ENCODE measurements at regions not wholly inside any gene's neighbourhood (a gene's known extent, or its start where the extent isn't known, plus 50 kb on each side); places are given as distances from the start of the nearest gene placed in this dataset.
A peak's percentile ranks its signal among the peaks of the same experiment; 100 is the strongest.
"Not testable (repeated sequence)": the region's sequence is repeated elsewhere in the genome, so short reads cannot be mapped to it uniquely, and the experiment has no call there.

DNA sequence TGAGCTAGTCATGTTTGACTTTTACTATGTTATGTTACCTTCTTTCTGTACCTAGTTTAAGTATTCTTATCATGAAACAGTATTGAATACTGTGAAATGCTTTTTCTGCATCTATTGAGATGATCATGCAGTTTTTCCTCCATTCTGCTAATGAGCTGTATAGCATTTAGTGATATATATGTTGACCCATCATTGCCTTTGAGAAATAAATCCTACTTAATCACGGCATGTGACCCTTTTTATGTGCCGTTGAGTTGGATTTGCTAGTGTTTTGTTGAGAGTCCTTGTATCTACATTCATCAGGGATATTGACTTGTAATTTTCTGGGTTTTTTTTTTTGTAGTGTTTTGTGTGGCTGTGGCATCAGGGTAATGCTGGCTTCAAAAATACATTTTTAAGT is 537.7 kb upstream of the AADAT start:
- DNase-seq (ENCODE audit: low read depth, low spot score): no peak

DNA sequence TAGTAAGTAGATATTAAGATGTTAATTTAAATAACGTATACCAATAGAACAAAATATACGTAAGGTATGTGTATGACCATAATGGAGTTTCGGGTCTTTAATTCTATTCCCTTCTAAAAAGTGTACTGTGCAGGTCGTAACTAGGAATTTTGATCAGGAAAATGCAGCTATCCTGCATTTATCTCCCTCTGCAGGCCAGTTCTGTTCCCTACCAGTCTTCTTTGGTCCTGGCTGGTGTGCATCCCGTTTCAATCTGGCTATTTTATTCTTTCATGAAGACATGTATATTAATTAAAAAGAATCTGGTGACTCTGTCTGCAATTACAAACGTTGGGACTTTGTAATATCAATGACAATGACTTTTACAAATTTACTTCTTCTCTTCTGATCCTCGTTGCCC is 534.1 kb upstream of the AADAT start:
- no peak for DNase-seq (ENCODE audit: low read depth, low spot score)

DNA sequence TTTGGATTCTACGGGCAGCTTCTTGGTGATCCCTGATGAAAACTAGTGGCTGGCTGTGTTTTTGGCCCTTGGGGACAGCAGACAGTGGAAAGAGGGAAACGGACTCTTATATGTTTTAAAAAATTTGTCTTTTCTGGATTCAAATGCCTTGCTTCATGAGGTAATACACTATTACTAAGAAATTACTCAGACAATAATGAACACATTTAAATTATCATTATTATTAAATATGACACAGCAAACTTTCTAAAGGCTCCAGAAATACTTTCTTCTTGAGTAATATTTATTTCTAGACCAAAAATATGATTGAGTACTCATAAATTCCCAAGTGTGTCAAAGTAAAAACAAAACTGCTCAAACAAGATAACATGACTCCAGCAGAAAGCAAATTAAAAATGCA is 520.7 kb upstream of the AADAT start:
- DNase-seq (ENCODE audit: low read depth, low spot score): no peak

DNA sequence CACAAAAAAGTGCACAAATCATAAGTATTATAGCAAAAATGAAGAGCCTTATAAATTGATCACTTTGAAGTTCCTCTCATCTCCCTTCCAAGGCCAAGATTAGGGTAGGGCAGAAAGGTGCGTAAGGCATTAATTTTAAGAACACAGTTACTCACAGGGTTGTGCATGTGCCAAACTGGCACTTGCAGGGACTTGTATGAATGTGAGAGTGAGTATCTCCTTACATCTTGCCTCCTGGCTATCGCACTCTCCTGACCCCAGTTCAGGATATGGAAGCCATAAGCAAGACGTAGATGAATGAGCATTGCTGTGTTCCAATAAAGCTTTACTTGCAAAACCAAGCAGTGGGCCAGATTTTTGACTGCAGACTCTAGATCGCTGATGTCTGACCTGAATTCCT is 510.1 kb upstream of the AADAT start:
- DNase-seq (ENCODE audit: low read depth, low spot score): no peak

DNA sequence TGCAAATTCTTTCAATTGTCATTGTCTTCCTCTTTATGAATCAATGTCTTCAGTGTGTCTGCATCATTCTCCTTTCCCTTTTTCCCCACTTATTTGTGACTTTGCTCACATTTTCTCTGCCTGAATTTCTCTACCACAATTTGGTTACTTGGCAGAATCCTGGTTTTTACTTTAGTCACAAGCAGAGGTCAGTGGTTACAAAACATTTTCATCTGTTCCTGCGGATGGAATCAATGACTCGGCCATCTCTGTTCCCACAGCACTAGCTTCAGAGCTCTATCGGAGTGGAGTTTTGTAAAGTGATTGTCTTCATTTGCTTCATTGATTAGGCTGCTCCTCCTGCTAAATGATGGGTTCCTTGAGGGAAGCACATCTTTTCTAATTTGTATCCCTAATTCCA is 501.3 kb upstream of the AADAT start:
- DNase-seq (ENCODE audit: low read depth, low spot score): peak; percentile 2

DNA sequence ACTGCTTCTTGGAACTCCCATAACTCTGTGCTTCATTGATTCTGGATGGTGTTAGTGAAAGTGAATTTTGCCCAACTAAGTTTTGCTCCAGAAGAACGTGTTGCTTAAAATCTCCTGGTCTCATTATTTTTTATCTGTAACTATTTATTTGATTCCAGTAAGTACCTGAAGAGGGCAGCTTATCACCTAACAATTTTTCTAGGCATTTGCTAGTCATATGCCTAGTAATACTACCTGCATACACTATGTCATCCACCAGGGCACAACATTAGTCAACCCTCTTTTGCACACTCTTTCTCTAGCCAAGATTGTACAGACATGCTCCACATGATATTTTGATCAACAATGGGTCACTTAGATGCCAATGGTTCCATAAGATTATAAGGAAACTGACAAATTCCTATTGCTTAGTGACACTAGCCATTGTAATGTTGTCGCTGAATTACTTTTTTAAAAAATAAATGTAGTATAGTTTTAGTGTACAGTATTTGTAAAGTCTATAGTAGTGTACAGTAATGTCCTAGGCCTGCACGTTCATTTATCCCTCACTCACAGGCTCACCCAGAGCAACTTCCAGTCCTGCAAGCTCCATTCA is 499.9 kb upstream of the AADAT start:
- DNase-seq (ENCODE audit: low read depth, low spot score): peak; percentile 26

DNA sequence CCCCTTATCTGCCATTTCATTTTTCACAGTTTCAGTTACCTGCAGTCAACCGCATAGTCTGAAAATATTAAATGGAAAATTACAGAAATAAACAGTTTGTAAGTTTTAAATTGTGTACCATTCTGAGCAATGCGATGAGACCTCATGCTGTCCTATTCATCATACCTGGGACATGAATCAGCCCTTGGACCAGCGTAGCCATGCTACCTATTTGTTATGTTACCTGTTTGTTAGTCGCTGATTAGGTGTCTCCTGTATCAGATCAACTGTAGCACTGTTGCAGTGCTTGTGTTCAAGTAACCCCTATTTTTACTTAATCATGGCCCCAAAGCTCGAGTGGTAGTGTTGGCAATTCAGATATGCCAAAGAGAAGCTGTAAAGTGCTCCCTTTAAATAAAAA is 492.2 kb upstream of the AADAT start:
- DNase-seq (ENCODE audit: low read depth, low spot score): no peak

DNA sequence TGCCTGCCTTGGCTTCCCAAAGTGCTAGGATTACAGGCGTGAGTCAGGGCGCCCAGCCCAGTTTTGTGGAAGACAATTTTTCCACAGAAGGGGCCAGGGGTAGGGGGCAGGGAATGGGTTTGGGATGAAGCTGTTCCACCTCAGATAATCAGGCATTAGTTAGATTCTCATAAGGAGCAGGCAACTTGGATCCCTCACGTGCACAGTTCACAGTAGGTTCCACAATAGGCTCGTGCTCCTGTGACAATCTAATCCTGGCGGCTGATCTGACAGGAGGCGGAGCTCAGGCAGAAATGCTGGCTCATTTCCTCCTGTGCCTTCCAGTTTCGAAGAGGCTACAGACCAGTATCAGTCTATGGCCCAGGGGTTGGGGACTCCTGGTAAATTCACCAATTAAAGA is 491.6 kb upstream of the AADAT start:
- DNase-seq (ENCODE audit: low read depth, low spot score): no peak

DNA sequence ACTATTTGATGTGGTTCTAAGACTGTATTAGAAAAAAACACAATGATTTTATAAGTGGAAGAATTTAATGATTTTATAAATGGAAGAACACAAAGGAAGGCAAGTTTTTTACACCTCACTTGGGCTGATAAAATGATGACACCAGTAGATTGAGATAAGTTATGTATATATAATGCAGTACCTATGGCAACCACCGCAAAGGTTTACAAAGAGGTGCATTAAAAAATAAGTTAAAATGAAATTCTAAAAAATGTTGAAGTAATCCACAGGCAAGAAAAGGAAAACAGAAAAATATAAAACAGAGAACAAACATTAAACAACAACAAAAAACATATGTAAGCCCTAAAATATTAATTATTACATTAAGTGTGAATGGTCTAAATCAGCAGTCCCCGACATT is 490.9 kb upstream of the AADAT start:
- no peak for DNase-seq (ENCODE audit: low read depth, low spot score)

DNA sequence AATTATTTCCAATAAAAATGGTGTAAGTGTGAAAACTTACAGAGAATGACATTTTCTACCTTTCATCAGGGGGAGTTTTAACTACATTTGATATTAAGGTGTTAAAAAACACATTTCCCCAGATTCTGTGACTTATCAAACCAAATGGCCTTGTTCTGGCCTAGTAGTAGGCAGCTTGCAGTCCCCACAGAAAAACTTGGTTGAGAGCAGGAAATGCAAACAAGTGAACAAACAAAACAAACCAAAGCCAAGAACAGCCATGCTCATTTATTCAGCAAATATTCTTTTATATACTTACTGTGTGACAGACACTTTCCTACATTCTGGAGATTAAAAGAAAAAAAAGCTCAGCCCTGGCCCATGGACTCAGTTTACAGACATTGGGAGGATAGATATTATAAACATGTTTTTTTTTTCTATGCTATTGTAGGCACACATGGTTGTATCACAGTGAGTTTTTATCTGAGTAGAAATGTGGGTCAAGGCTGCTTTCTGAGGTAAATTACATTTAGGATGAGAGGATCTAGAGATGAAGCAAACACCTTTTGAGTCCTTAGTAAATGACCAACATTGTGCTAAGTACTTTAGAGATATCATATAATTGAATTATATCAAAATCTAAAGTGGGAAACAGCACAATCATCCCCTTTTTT is 449.2 kb upstream of the AADAT start:
- DNase-seq (ENCODE audit: low read depth, low spot score): no peak

DNA sequence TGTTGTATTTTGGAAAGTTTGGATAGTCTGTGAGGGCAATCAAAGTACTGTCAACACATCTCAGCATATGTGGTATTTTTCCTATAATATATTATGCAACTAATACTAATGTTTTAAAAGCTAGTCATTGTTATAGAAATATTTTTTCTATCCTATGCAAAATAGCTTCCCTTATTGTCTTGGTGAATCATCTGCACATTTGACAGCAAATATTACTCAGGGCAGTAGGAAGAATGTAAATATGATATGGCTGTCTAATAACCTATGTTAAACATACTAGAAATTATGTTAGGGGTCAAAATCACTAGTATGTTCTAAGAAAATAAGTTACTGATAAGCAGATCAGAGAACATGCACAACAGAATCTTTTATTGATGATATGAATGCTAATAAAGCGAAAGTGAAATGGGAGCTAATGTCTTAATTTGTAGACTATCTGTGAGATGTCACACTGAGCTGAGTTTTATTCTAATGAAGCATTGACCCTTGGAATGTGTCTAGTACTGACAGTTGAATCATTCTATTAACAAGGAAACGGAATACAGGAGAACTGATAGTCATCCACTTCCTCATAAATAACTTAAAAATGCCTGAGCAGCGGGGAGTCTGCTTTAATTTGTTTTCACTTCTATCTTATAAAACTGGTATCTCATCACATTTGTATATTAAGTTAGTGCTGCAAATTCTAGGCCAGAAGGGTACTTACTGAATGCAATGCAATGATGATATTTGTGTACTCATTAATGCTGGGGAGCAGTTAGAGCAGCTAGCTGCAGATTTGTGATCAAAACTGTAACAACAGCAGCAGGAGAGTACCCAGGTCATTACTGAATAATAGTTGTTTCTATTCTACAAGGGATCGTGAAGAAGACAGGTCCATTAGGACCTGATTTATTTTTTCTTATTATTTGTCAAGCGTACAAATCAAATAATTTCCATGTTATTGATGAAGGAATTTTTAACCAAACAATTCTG is 440.3 kb upstream of the AADAT start:
- no peak for DNase-seq (ENCODE audit: low read depth, low spot score)

DNA sequence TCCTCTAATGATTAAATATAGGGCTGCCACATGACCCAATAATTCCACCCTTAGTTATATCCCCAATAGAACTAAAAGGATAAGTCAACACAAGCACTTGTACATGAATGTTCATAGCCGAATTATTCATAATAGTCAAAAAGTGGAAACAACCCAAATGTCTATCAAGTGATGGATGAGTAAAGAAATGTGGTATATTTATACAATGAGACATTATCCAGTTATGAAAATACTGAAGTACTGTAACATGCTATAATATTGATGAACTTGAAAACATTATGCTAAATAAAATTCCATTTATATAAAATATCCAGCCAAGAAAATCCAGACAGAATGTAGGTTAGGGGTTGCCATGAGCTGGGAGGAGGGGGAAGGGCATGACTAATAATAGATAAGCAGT is 436.7 kb upstream of the AADAT start:
- DNase-seq (ENCODE audit: low read depth, low spot score): no peak

DNA sequence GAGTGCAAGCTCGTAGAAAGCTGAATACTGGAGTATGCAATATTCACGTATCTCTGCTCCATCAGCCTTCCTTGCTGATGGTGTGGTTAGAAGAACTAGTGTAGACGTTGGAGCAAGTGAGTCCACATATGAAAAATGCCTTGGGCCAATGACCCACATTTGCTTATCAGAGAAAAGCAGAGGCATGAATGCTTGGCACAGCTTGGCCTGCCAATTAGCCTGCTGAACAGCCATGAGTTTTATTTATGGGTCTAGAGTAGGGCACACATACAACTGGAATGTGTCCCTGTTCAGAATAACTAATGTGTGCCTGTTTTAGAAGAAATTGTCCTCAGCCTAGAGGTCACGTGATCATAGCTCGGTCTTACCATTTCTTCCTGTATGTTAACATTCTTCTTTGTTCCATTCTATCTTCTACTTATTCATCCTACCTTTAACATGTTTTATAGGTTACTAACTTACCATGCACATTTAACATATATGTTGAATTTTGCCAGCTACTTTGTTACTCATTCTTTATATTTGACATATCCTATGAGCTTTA is 432.7 kb upstream of the AADAT start:
- DNase-seq (ENCODE audit: low read depth, low spot score): no peak

DNA sequence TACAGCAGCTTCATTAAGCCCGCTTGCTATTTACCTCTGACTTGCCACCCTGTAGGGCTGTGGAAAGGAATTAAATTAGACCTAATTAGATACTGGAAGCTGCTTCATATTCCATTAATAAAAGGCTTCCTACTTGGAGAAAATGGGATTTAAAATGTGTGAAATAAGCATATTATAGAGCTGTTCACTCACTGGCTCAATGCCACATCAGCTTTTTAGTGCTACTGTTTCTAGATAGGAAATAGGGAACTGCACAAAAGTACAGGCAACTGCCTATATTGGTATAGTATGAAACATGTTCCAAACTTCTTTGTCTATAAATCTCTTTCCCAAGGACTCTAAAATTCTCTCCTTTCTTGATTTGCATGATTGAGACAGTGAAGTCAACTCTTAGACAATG is 407.9 kb upstream of the AADAT start:
- peak; percentile 6 for DNase-seq (ENCODE audit: low read depth, low spot score)

DNA sequence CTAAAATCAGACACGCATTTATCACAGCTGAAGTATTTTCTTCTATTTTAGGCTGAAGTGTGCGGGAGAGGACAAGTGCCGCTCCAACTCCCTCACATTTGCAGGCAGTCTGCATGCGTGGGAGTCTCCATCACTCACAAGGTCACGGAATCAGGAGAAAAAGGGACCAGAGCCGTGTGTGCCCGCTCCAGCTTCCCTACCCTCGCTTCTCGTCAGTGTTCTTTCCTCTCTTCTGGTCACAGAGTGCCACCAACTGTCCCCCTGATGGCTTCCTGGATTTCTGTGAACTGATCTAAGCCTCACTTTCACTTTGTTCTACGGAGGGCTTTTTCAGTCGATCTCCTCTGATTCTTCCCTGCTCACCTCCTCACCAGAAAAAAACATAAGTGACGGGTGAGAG is 407.4 kb upstream of the AADAT start:
- peak; percentile 8 for DNase-seq (ENCODE audit: low read depth, low spot score)

DNA sequence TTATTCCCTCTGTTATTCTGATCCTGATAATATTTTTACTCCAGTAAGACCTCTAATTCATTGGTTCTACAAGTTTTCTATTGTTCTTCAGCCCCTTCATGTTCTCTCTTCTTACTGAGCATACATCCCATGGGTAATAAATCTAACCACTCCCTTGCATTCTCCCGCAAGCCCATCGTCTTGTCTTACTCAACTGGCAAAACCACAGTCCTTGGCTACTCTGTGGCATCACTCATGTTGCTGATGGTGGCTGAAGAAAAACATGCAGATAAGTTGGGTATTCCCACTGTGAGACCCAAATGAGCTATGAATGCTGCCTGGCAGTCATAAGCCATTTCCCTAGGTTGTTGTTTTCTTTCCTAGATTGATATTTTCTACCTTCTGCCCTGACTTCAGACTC is 402.2 kb upstream of the AADAT start:
- no peak for DNase-seq (ENCODE audit: low read depth, low spot score)

DNA sequence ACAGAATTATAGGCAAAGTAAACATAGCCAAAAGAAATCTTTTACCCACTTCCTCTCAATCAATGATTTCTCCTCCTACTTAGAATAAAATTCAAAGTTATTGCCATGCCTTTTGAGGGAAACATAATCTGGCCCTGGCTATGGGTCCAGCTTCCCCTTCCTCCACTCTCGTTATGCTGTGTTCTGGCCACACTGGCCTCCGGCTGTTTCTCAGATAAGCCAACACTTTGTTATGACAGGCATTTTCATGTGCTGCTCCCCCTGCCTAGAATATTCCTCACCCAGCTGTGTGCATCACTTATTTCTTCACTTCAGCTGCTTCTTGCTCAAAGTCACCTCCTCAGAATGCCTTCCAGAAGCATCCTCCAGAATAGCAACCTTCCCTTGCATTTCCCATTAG is 386.6 kb upstream of the AADAT start:
- DNase-seq (ENCODE audit: low read depth, low spot score): no peak

DNA sequence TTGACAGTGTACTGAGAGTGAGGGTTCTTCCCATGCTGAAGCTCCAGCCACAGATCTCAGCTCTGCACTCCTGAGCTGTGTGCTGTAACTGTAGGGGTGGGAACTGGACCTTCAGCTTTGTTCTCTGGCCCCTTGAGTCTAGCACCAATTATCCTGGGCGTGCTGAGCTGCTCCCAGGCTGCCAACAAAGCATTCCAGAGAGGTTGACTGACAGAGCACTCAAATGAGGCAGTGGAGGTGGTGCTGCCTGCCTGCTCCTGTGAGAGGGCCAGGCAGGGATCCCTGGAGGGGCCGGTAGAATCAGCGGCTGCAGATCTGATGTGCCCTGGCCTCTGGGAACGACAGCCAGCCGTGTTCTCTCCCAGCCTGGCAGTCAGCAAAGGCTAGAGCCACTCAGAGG is 375.7 kb upstream of the AADAT start:
- DNase-seq (ENCODE audit: low read depth, low spot score): no peak

DNA sequence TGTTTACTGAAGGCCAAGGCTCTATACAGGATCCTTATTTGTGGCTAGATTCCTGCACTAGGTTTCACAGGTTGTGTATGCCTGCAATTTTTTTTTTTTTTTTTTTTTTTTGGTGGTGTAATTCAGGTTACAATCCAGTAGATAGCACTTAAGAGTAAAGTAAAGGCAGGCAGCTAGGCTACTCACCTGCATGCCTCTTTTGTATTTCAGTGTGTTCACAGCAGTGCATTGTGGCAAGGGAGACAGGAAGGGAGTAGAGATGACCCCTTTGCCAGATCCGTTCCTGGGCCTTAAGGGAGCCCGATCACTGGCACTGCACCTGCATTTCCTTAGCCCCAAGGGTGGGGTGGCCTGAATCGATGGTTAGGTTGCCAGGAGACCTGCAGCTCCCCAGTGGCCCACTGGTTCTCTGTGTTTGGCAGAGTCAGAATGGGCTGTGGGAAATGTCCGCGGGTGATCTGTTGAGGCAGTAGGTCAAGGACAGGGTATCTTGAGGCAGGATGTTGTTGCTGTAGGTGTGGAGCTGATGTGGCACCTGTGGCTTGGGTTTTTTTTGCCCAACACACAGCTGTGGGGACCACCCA is 374.9 kb upstream of the AADAT start:
- DNase-seq (ENCODE audit: low read depth, low spot score): no peak

DNA sequence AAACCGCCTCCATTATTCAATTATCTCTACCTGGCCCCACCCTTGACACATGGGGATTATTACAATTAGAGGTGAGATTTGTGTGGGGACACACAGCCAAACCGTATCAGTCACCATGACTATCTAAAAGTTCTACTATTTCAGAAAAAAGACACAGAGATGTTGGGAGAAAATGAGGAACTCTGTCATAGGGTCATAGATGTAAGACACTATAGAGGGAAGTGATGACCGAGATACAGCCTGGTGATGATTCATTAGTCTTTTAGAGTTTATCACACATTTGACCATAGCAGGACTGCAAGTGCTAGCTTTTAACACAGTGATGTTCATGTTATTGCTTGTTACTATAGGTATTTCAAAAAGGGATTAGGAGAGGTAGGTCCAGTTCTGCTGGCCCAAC is 357.0 kb upstream of the AADAT start:
- no peak for DNase-seq (ENCODE audit: low read depth, low spot score)

DNA sequence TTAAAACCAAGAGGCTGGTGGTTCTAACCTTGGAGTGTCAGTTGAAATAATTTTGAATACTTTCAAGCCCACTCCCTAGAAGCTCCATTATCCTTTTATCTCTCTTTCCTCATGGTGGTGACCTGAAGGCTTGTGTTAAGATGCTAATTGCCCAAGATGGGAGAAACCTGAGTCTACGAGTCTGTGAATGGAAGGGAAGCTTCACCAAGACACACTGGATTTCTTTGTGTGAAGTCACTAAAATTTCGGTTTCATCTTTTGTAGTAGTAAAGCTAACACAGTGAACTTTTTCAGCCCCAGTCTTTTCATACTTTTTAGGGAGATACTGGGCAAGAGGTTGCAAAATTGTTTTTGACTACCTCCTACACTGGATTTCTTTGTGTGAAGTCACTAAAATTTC is 351.4 kb upstream of the AADAT start:
- DNase-seq (ENCODE audit: low read depth, low spot score): not testable (repeated sequence)

DNA sequence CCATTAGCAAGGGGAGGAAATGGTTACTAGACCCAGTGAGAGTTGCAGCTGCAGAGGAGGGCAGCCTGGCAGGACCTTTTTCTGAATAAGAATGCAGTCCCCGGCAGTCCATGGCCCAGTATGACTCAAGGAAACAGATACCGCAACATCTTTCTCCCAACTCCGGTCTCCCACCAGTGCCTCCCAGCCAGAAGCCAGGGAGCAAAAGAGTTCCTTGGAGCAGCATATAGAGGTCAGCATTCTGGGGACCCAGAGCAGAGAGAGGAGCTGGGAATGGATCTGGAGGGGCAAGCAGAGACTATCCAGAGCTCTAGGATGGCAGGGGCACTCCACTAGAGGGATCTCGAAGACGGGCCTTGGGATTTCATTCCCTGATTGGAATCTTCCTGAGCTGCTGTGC is 339.2 kb upstream of the AADAT start:
- DNase-seq (ENCODE audit: low read depth, low spot score): no peak

Measured in astrocyte of the hippocampus (primary cell).